HEK293 (cell line): ENCODE measurements at regions not wholly inside any gene's neighbourhood (a gene's known extent, or its start where the extent isn't known, plus 50 kb on each side); places are given as distances from the start of the nearest gene placed in this dataset.

ENCODE experiments used
- CTCF ChIA-PET: fragments of 350-600 bp; formaldehyde crosslinking; extraction: SDS; loops from one replicate; lab custom pipeline; 2021; ENCODE audit warnings: antibody characterized with exemption; lab: Yijun Ruan, JAX
- POLR2A ChIA-PET: fragments of 300-600 bp; formaldehyde crosslinking; extraction: SDS; loops from one replicate; lab custom pipeline; 2020; ENCODE audit warnings: antibody characterized with exemption, inconsistent platforms; lab: Yijun Ruan, JAX
- H3K27ac ChIP-seq: fragments of 200-500 bp; sonication (Bioruptor generic); 2 replicates; pipeline ENCODE4 v1.5.1; 2014; ENCODE audit warnings: low read depth, low read length, control low read depth, inconsistent platforms; ENCODE audit errors: extremely low read depth
- H3K36me3 ChIP-seq, 2 experiments: fragments of 200-500 bp in 1 of 2; sonication (Bioruptor generic) in 1 of 2; 1 replicate in 1 of 2; 2 replicates in 1 of 2; pipeline ENCODE4 v1.5.1; 2014 to 2017; ENCODE audit warnings: inconsistent platforms in 2 of 2, low read length in 2 of 2; ENCODE audit not compliant: control insufficient read depth in 2 of 2, insufficient read depth in 1 of 2
- H3K4me1 ChIP-seq: fragments of 200-500 bp; sonication (Bioruptor generic); 2 replicates; pipeline ENCODE4 v1.5.1; 2014; ENCODE audit warnings: mild to moderate bottlenecking, low read length, inconsistent platforms; ENCODE audit not compliant: control insufficient read depth, insufficient read depth
- H3K4me3 ChIP-seq: 2 replicates; pipeline ENCODE4 v1.5.1; 2011; ENCODE audit warnings: low read depth, mild to moderate bottlenecking, control low read depth, low read length, moderate library complexity
- H3K9me3 ChIP-seq: fragments of 200-500 bp; sonication (Bioruptor generic); 2 replicates; pipeline ENCODE4 v1.5.1; 2014; ENCODE audit warnings: low read depth, low read length, inconsistent platforms; ENCODE audit not compliant: control insufficient read depth, insufficient read depth
- CTCF ChIP-seq: fragments of 450-650 bp; formaldehyde crosslinking; IDR thresholded peaks from 2 replicates; pipeline ENCODE4 v1.5.1; 2016; ENCODE audit warnings: missing biosample characterization, missing genetic modification characterization
- KLF10 ChIP-seq: fragments of 450-650 bp; IDR thresholded peaks from 2 replicates; pipeline ENCODE4 v1.5.1; 2018; ENCODE audit warnings: missing biosample characterization, mild to moderate bottlenecking, missing genetic modification characterization
- KLF16 ChIP-seq: fragments of 450-650 bp; formaldehyde crosslinking; IDR thresholded peaks from 2 replicates; pipeline ENCODE4 v1.5.1; 2017; ENCODE audit warnings: missing biosample characterization, missing genetic modification characterization
- SALL2 ChIP-seq: fragments of 450-650 bp; formaldehyde crosslinking; IDR thresholded peaks from 2 replicates; pipeline ENCODE4 v1.5.0; 2017; ENCODE audit warnings: missing biosample characterization, mild to moderate bottlenecking, missing genetic modification characterization, borderline replicate concordance
- SP3 ChIP-seq: fragments of 450-650 bp; formaldehyde crosslinking; IDR thresholded peaks from 2 replicates; pipeline ENCODE4 v1.5.1; 2016; ENCODE audit warnings: missing biosample characterization, missing genetic modification characterization
- ZFP3 ChIP-seq: fragments of 450-650 bp; formaldehyde crosslinking; IDR thresholded peaks from 2 replicates; pipeline ENCODE4 v1.5.1; 2016; ENCODE audit warnings: low read depth, missing biosample characterization, missing genetic modification characterization
- ZFP37 ChIP-seq: fragments of 450-650 bp; formaldehyde crosslinking; IDR thresholded peaks from 2 replicates; pipeline ENCODE4 v1.5.1; 2016; ENCODE audit warnings: missing biosample characterization, missing genetic modification characterization
- ZNF155 ChIP-seq: fragments of 450-650 bp; formaldehyde crosslinking; IDR thresholded peaks from 2 replicates; pipeline ENCODE4 v1.5.1; 2016; ENCODE audit warnings: missing biosample characterization, missing genetic modification characterization
- ZNF2 ChIP-seq: fragments of 450-650 bp; formaldehyde crosslinking; IDR thresholded peaks from 2 replicates; pipeline ENCODE4 v1.5.1; 2016; ENCODE audit warnings: missing biosample characterization, missing genetic modification characterization
- ZNF214 ChIP-seq: fragments of 450-650 bp; formaldehyde crosslinking; IDR thresholded peaks from 2 replicates; pipeline ENCODE4 v1.5.1; 2017; ENCODE audit warnings: missing biosample characterization, mild to moderate bottlenecking, missing genetic modification characterization, borderline replicate concordance
- ZNF24 ChIP-seq: fragments of 450-650 bp; formaldehyde crosslinking; IDR thresholded peaks from 2 replicates; pipeline ENCODE4 v1.5.1; 2016; ENCODE audit warnings: missing biosample characterization, missing genetic modification characterization
- ZNF248 ChIP-seq: fragments of 450-650 bp; formaldehyde crosslinking; IDR thresholded peaks from 2 replicates; pipeline ENCODE4 v1.5.1; 2017; ENCODE audit warnings: missing biosample characterization, missing genetic modification characterization
- ZNF548 ChIP-seq: fragments of 450-650 bp; formaldehyde crosslinking; IDR thresholded peaks from 2 replicates; pipeline ENCODE4 v1.5.1; 2016; ENCODE audit warnings: missing biosample characterization, missing genetic modification characterization
- ZNF549 ChIP-seq: fragments of 450-650 bp; IDR thresholded peaks from 2 replicates; pipeline ENCODE4 v1.5.1; 2018; ENCODE audit warnings: missing biosample characterization, missing genetic modification characterization, mild to moderate bottlenecking, inconsistent platforms, moderate library complexity
- ZNF555 ChIP-seq: fragments of 450-650 bp; formaldehyde crosslinking; conservative IDR thresholded peaks from 2 replicates; pipeline ENCODE4 v1.5.1; 2017; ENCODE audit warnings: missing biosample characterization, mild to moderate bottlenecking, missing genetic modification characterization, inconsistent platforms
- ZNF561 ChIP-seq: fragments of 450-650 bp; IDR thresholded peaks from 2 replicates; pipeline ENCODE4 v1.5.1; 2018; ENCODE audit warnings: missing biosample characterization, missing genetic modification characterization, borderline replicate concordance
- ZNF623 ChIP-seq: fragments of 450-650 bp; formaldehyde crosslinking; IDR thresholded peaks from 2 replicates; pipeline ENCODE4 v1.5.1; 2016; ENCODE audit warnings: missing biosample characterization, missing genetic modification characterization
- ZNF626 ChIP-seq: fragments of 450-650 bp; sonication (Bioruptor Pico); formaldehyde crosslinking; IDR thresholded peaks from 2 replicates; pipeline ENCODE4 v1.5.1; 2018; ENCODE audit warnings: missing biosample characterization, missing genetic modification characterization, inconsistent platforms
- ZNF629 ChIP-seq: fragments of 450-650 bp; formaldehyde crosslinking; IDR thresholded peaks from 2 replicates; pipeline ENCODE4 v1.5.1; 2017; ENCODE audit warnings: missing biosample characterization, missing genetic modification characterization
- ZNF658 ChIP-seq: fragments of 450-650 bp; formaldehyde crosslinking; IDR thresholded peaks from 2 replicates; pipeline ENCODE4; 2016; ENCODE audit warnings: missing biosample characterization, missing genetic modification characterization
- ZNF677 ChIP-seq: fragments of 450-650 bp; IDR thresholded peaks from 2 replicates; pipeline ENCODE4 v1.5.0; 2018; ENCODE audit warnings: missing biosample characterization, mild to moderate bottlenecking, missing genetic modification characterization, moderate library complexity
- ZNF707 ChIP-seq: fragments of 450-650 bp; formaldehyde crosslinking; IDR thresholded peaks from 2 replicates; pipeline ENCODE4 v1.5.1; 2016; ENCODE audit warnings: missing biosample characterization, missing genetic modification characterization
- ZNF792 ChIP-seq: fragments of 450-650 bp; formaldehyde crosslinking; IDR thresholded peaks from 2 replicates; pipeline ENCODE4 v1.5.1; 2016; ENCODE audit warnings: missing biosample characterization, missing genetic modification characterization

- TF ChIP-seq ZNF555 = no peak
- no peak for TF ChIP-seq ZNF677 (tag by site-specific recombination)
- TF ChIP-seq ZNF792 = no peak
- TF ChIP-seq ZNF629 (tag by site-specific recombination) = no peak
These were observed 55.5 kb upstream of the DAAM1 start (continued) for GRCh38 chr14:59132796-59133494.

- no peak overlapping the region for H3K27ac ChIP-seq
- ChIA-PET CTCF (interaction anchor here (0.6 to 1.2 kb wide), 4 partner anchors 68 to 790 kb away, joined by 3 to 5 read pairs (median 4); no protein-coding TSS in a partner anchor), POLR2A (no interaction called here)
- H3K4me1 ChIP-seq = peaks cover 5% of the 10 kb centered on the region; the same call in 1 of the 2 replicates
- H3K9me3 ChIP-seq = no peaks in the 10 kb centered on the region
- no peak overlapping the region for H3K4me3 ChIP-seq
- TF ChIP-seq SALL2 (no peak), ZNF658 (no peak), KLF16 (tag by site-specific recombination) (no peak), ZNF155 (tag by site-specific recombination) (no peak), ZFP3 (tag by site-specific recombination) (no peak), ZNF24 (tag by site-specific recombination) (no peak), ZNF707 (tag by site-specific recombination) (no peak), KLF10 (no peak), ZNF214 (no peak), ZNF677 (tag by site-specific recombination) (no peak), ZNF623 (tag by site-specific recombination) (no peak), CTCF (tag by site-specific recombination) (no peak), ZFP37 (tag by site-specific recombination) (no peak), ZNF548 (tag by site-specific recombination) (no peak), ZNF561 (tag by site-specific recombination) (no peak)
- H3K36me3 ChIP-seq = no peaks in the 10 kb centered on the region
These were observed 54.8 kb upstream of the DAAM1 start for GRCh38 chr14:59133709-59134108.

GRCh38 chr14:59134307-59134706 is 54.2 kb upstream of the DAAM1 start:
- ChIA-PET CTCF (no interaction called here), POLR2A (no interaction called here)
- peaks cover 5% of the 10 kb centered on the region; the same call in 1 of the 2 replicates for H3K4me1 ChIP-seq
- H3K9me3 ChIP-seq = no peaks in the 10 kb centered on the region
- no peaks in the 10 kb centered on the region for H3K36me3 ChIP-seq
- H3K4me3 ChIP-seq = no peak overlapping the region
- no peak for TF ChIP-seq ZNF626 (tag by site-specific recombination)
- no peak for TF ChIP-seq ZNF549 (tag by site-specific recombination)
- no peak for TF ChIP-seq SP3 (tag by site-specific recombination)
- no peak for TF ChIP-seq ZNF2
- TF ChIP-seq ZNF248 (tag by site-specific recombination) = no peak
- H3K27ac ChIP-seq = no peak overlapping the region
